ENCODE measurements at regions not wholly inside any gene's neighbourhood (a gene's known extent, or its start where the extent isn't known, plus 50 kb on each side); places are given as distances from the start of the nearest gene placed in this dataset.

- no peak overlapping the region for H3K4me3 ChIP-seq (ENCODE audit: low read length in 2 of 2)
- ChIA-PET POLR2A (ENCODE audit: partially characterized antibody) (no interaction called here), CTCF (ENCODE audit: partially characterized antibody) (no interaction called here)
- intact Hi-C loops (cut with micrococcal nuclease): no loop called here
- Mint-ChIP-seq H3K4me1 (no peaks in the 10 kb centered on the region), H3K4me3 (no peak overlapping the region), H3K27ac (no peak overlapping the region), H3K36me3 (no peaks in the 10 kb centered on the region), H3K9me3 (no peaks in the 10 kb centered on the region), H3K27me3 (peaks cover 0 to 6% of the 10 kb centered on the region in 2 donors)
- no peaks in the 10 kb centered on the region for H3K4me1 ChIP-seq (ENCODE audit: insufficient read depth, low read length)
- H3K36me3 ChIP-seq (ENCODE audit: insufficient read depth, low read length): no peaks in the 10 kb centered on the region
- no peaks in the 10 kb centered on the region for H3K9me3 ChIP-seq (ENCODE audit: control insufficient read depth in 1 of 2, low read length in 2 of 2)
- no peak for DNase-seq
- no peak overlapping the region for H3K27ac ChIP-seq (ENCODE audit: low read depth, low read length)
- H3K27me3 ChIP-seq (ENCODE audit: insufficient read depth, low read length): no peaks in the 10 kb centered on the region
Observed at GRCh38 chr1:98480271-98480670, 181.2 kb upstream of the SNX7 start.

GRCh38 chr1:98478121-98478520 lies 183.4 kb upstream of the SNX7 start:
- peaks cover 3% of the 10 kb centered on the region in 2 donors for H3K27me3 Mint-ChIP-seq
- H3K36me3 Mint-ChIP-seq: no peaks in the 10 kb centered on the region
- no peak for DNase-seq
- H3K27ac ChIP-seq (ENCODE audit: low read depth, low read length): no peak overlapping the region
- intact Hi-C loops (cut with micrococcal nuclease): no loop called here
- H3K9me3 ChIP-seq (ENCODE audit: control insufficient read depth in 1 of 2, low read length in 2 of 2): no peaks in the 10 kb centered on the region
- H3K9me3 Mint-ChIP-seq: no peaks in the 10 kb centered on the region
- H3K4me3 Mint-ChIP-seq: no peak overlapping the region
- no peak overlapping the region for H3K27ac Mint-ChIP-seq
- CTCF ChIA-PET (ENCODE audit: partially characterized antibody): no interaction called here
- no peaks in the 10 kb centered on the region for H3K4me1 ChIP-seq (ENCODE audit: insufficient read depth, low read length)
- POLR2A ChIA-PET (ENCODE audit: partially characterized antibody): no interaction called here
- no peaks in the 10 kb centered on the region for H3K36me3 ChIP-seq (ENCODE audit: insufficient read depth, low read length)
- H3K27me3 ChIP-seq (ENCODE audit: insufficient read depth, low read length): no peaks in the 10 kb centered on the region
- H3K4me1 Mint-ChIP-seq: no peaks in the 10 kb centered on the region
- H3K4me3 ChIP-seq (ENCODE audit: low read length in 2 of 2): no peak overlapping the region

- ChIA-PET POLR2A (ENCODE audit: partially characterized antibody) (no interaction called here), CTCF (ENCODE audit: partially characterized antibody) (no interaction called here)
- H3K4me1 ChIP-seq (ENCODE audit: insufficient read depth, low read length): no peaks in the 10 kb centered on the region
- H3K27me3 Mint-ChIP-seq: peaks cover 0 to 3% of the 10 kb centered on the region in 2 donors
- H3K4me3 Mint-ChIP-seq: no peak overlapping the region
- H3K9me3 ChIP-seq (ENCODE audit: control insufficient read depth in 1 of 2, low read length in 2 of 2): no peaks in the 10 kb centered on the region
- H3K27ac Mint-ChIP-seq: no peak overlapping the region
- no peaks in the 10 kb centered on the region for H3K4me1 Mint-ChIP-seq
- H3K36me3 ChIP-seq (ENCODE audit: insufficient read depth, low read length): no peaks in the 10 kb centered on the region
- no peak overlapping the region for H3K27ac ChIP-seq (ENCODE audit: low read depth, low read length)
- intact Hi-C loops (cut with micrococcal nuclease): no loop called here
- H3K9me3 Mint-ChIP-seq: no peaks in the 10 kb centered on the region
- H3K4me3 ChIP-seq (ENCODE audit: low read length in 2 of 2): no peak overlapping the region
- DNase-seq: no peak
- H3K27me3 ChIP-seq (ENCODE audit: insufficient read depth, low read length): no peaks in the 10 kb centered on the region
- H3K36me3 Mint-ChIP-seq: no peaks in the 10 kb centered on the region
Observed at GRCh38 chr1:98472878-98473277, 188.6 kb upstream of the SNX7 start.

GRCh38 chr1:98471633-98472032 lies 189.9 kb upstream of the SNX7 start:
- Mint-ChIP-seq H3K4me1 (peaks cover 0 to 3% (median 0%) of the 10 kb centered on the region in 4 donors), H3K36me3 (no peaks in the 10 kb centered on the region), H3K27me3 (peaks cover 0 to 3% of the 10 kb centered on the region in 2 donors), H3K9me3 (no peaks in the 10 kb centered on the region), H3K4me3 (no peak overlapping the region), H3K27ac (no peak overlapping the region)
- no peak overlapping the region for H3K27ac ChIP-seq (ENCODE audit: low read depth, low read length)
- H3K4me1 ChIP-seq (ENCODE audit: insufficient read depth, low read length): no peaks in the 10 kb centered on the region
- CTCF ChIA-PET (ENCODE audit: partially characterized antibody): no interaction called here
- no peaks in the 10 kb centered on the region for H3K9me3 ChIP-seq (ENCODE audit: control insufficient read depth in 1 of 2, low read length in 2 of 2)
- no peaks in the 10 kb centered on the region for H3K27me3 ChIP-seq (ENCODE audit: insufficient read depth, low read length)
- intact Hi-C loops (cut with micrococcal nuclease): no loop called here
- DNase-seq: no peak
- H3K36me3 ChIP-seq (ENCODE audit: insufficient read depth, low read length): no peaks in the 10 kb centered on the region
- POLR2A ChIA-PET (ENCODE audit: partially characterized antibody): no interaction called here
- no peak overlapping the region for H3K4me3 ChIP-seq (ENCODE audit: low read length in 2 of 2)

- peak in 4 of 5 donors; percentile 2 to 20 (median 14) for DNase-seq
- peaks cover 0 to 2% of the 10 kb centered on the region in 2 donors for H3K27me3 Mint-ChIP-seq
- ChIA-PET CTCF (ENCODE audit: partially characterized antibody) (interaction anchor here (1.0 to 2.6 kb wide), 5 partner anchors 13 to 1503 kb away, joined by 3 to 14 read pairs (median 4); no protein-coding TSS in a partner anchor), POLR2A (ENCODE audit: partially characterized antibody) (interaction anchor here (0.5 kb wide), 1 partner anchor 1502 kb away, joined by 3 read pairs; no protein-coding TSS in a partner anchor)
- no peaks in the 10 kb centered on the region for H3K27me3 ChIP-seq (ENCODE audit: insufficient read depth, low read length)
- H3K27ac ChIP-seq (ENCODE audit: low read depth, low read length): no peak overlapping the region
- intact Hi-C loops (cut with micrococcal nuclease): no loop called here
- no peak overlapping the region for H3K4me3 Mint-ChIP-seq
- no peak overlapping the region for H3K4me3 ChIP-seq (ENCODE audit: low read length in 2 of 2)
- no peaks in the 10 kb centered on the region for H3K36me3 Mint-ChIP-seq
- no peaks in the 10 kb centered on the region for H3K9me3 Mint-ChIP-seq
- H3K4me1 Mint-ChIP-seq: peaks cover 0 to 3% (median 0%) of the 10 kb centered on the region in 4 donors
- H3K36me3 ChIP-seq (ENCODE audit: insufficient read depth, low read length): no peaks in the 10 kb centered on the region
- no peaks in the 10 kb centered on the region for H3K9me3 ChIP-seq (ENCODE audit: control insufficient read depth in 1 of 2, low read length in 2 of 2)
- H3K27ac Mint-ChIP-seq: no peak overlapping the region
- no peaks in the 10 kb centered on the region for H3K4me1 ChIP-seq (ENCODE audit: insufficient read depth, low read length)
Observed at GRCh38 chr1:98468111-98468717, 193.3 kb upstream of the SNX7 start.

- Mint-ChIP-seq H3K4me1 (peaks cover 0 to 3% (median 0%) of the 10 kb centered on the region in 4 donors), H3K27ac (no peak overlapping the region), H3K9me3 (no peaks in the 10 kb centered on the region), H3K27me3 (peaks cover 0 to 2% of the 10 kb centered on the region in 2 donors), H3K4me3 (no peak overlapping the region), H3K36me3 (no peaks in the 10 kb centered on the region)
- H3K4me1 ChIP-seq (ENCODE audit: insufficient read depth, low read length): no peaks in the 10 kb centered on the region
- CTCF ChIA-PET (ENCODE audit: partially characterized antibody): interaction anchor here (0.6 to 2.6 kb wide), 4 partner anchors 12 to 1224 kb away, joined by 3 to 14 read pairs (median 6); no protein-coding TSS in a partner anchor
- H3K4me3 ChIP-seq (ENCODE audit: low read length in 2 of 2): no peak overlapping the region
- no peak overlapping the region for H3K27ac ChIP-seq (ENCODE audit: low read depth, low read length)
- no peaks in the 10 kb centered on the region for H3K9me3 ChIP-seq (ENCODE audit: control insufficient read depth in 1 of 2, low read length in 2 of 2)
- no peak for DNase-seq
- intact Hi-C loops (cut with micrococcal nuclease): no loop called here
- no peaks in the 10 kb centered on the region for H3K36me3 ChIP-seq (ENCODE audit: insufficient read depth, low read length)
- POLR2A ChIA-PET (ENCODE audit: partially characterized antibody): no interaction called here
- H3K27me3 ChIP-seq (ENCODE audit: insufficient read depth, low read length): no peaks in the 10 kb centered on the region
Observed at GRCh38 chr1:98467586-98467985, 193.9 kb upstream of the SNX7 start.

GRCh38 chr1:98467122-98467521 lies 194.4 kb upstream of the SNX7 start:
- H3K4me1 ChIP-seq (ENCODE audit: insufficient read depth, low read length): no peaks in the 10 kb centered on the region
- POLR2A ChIA-PET (ENCODE audit: partially characterized antibody): no interaction called here
- H3K9me3 ChIP-seq (ENCODE audit: control insufficient read depth in 1 of 2, low read length in 2 of 2): no peaks in the 10 kb centered on the region
- no peaks in the 10 kb centered on the region for H3K27me3 ChIP-seq (ENCODE audit: insufficient read depth, low read length)
- no peaks in the 10 kb centered on the region for H3K36me3 ChIP-seq (ENCODE audit: insufficient read depth, low read length)
- peaks cover 0 to 3% (median 0%) of the 10 kb centered on the region in 4 donors for H3K4me1 Mint-ChIP-seq
- intact Hi-C loops (cut with micrococcal nuclease): no loop called here
- H3K4me3 ChIP-seq (ENCODE audit: low read length in 2 of 2): no peak overlapping the region
- DNase-seq: no peak
- H3K27me3 Mint-ChIP-seq: peaks cover 0 to 2% of the 10 kb centered on the region in 2 donors
- CTCF ChIA-PET (ENCODE audit: partially characterized antibody): interaction anchor here (0.6 to 2.4 kb wide), 3 partner anchors 15 to 416 kb away, joined by 3 to 14 read pairs (median 3); no protein-coding TSS in a partner anchor
- H3K9me3 Mint-ChIP-seq: no peaks in the 10 kb centered on the region
- no peak overlapping the region for H3K4me3 Mint-ChIP-seq
- no peaks in the 10 kb centered on the region for H3K36me3 Mint-ChIP-seq
- no peak overlapping the region for H3K27ac Mint-ChIP-seq
- H3K27ac ChIP-seq (ENCODE audit: low read depth, low read length): no peak overlapping the region

All from CD4-positive, alpha-beta memory T cell (primary cell).